ENCODE measurements at regions not wholly inside any gene's neighbourhood (a gene's known extent, or its start where the extent isn't known, plus 50 kb on each side); places are given as distances from the start of the nearest gene placed in this dataset.

- TF ChIP-seq MAX (IDR thresholded peaks at IDR 0.05) (no peak), REST (IDR thresholded peaks at IDR 0.05; ENCODE audit: low read depth) (no peak), TCF12 (IDR thresholded peaks at IDR 0.05; ENCODE audit: low read depth) (no peak), RAD21 (IDR thresholded peaks at IDR 0.05; ENCODE audit: low read depth) (no peak), EGR1 (IDR thresholded peaks at IDR 0.05) (no peak), ZBTB7A (IDR thresholded peaks at IDR 0.05; ENCODE audit: low read depth) (no peak), EP300 (IDR thresholded peaks at IDR 0.05; ENCODE audit: borderline replicate concordance) (no peak), USF1 (IDR thresholded peaks at IDR 0.05) (no peak), TEAD4 (IDR thresholded peaks at IDR 0.05) (no peak), TAF1 (IDR thresholded peaks at IDR 0.05; ENCODE audit: low read depth) (no peak), NFIC (IDR thresholded peaks at IDR 0.05) (no peak)
Measured at GRCh38 chr6:86586195-86586594, 351.1 kb upstream of the HTR1E start.
